K562 (cell line): ENCODE measurements at regions not wholly inside any gene's neighbourhood (a gene's known extent, or its start where the extent isn't known, plus 50 kb on each side); places are given as distances from the start of the nearest gene placed in this dataset.

Experiments used
- CTCF ChIP-seq, 3 experiments: IDR thresholded peaks in 2 of 3; conservative IDR thresholded peaks in 1 of 3; 2 replicates each; pipeline ENCODE4 v1.5.1; 2011 to 2012; ENCODE audit warnings: low read length in 3 of 3, mild to moderate bottlenecking in 3 of 3, control low read depth in 2 of 3, improper control_type of control experiment in 1 of 3, inconsistent platforms in 1 of 3, low read depth in 1 of 3, mixed read lengths in 1 of 3, moderate library complexity in 1 of 3; ENCODE audit not compliant: insufficient read depth in 2 of 3
- EZH2 ChIP-seq: IDR thresholded peaks from 2 replicates; pipeline ENCODE4 v1.6.1; 2012; ENCODE audit warnings: low read depth, mild to moderate bottlenecking, inconsistent platforms, low read length, borderline replicate concordance
- HMGN3 ChIP-seq: IDR thresholded peaks from 2 replicates; pipeline ENCODE4 v1.6.1; 2011; ENCODE audit warnings: borderline replicate concordance, low read depth, mild to moderate bottlenecking, mixed read lengths, low read length; ENCODE audit not compliant: insufficient read length; ENCODE audit errors: extremely low read depth
- MAX ChIP-seq: sonication (generic); formaldehyde crosslinking; IDR thresholded peaks from 2 replicates; pipeline ENCODE4 v1.9.0; 2022; ENCODE audit warnings: mild to moderate bottlenecking, missing genetic modification reagents
- POLR2AphosphoS5 ChIP-seq: IDR thresholded peaks from 2 replicates; pipeline ENCODE4 v1.6.1; 2011; ENCODE audit warnings: mild to moderate bottlenecking, low read depth, low read length, moderate library complexity; ENCODE audit not compliant: control insufficient read depth, insufficient read depth
- POU5F1 ChIP-seq: fragments of 150-350 bp; IDR thresholded peaks from 2 replicates; pipeline ENCODE4 v1.6.1; 2014; ENCODE audit warnings: borderline replicate concordance, low read length, low read depth, mild to moderate bottlenecking; ENCODE audit not compliant: partially characterized antibody
- SMC3 ChIP-seq: conservative IDR thresholded peaks from 2 replicates; pipeline ENCODE4 v1.6.1; 2011; ENCODE audit warnings: low read depth, low read length, improper control_type of control experiment; ENCODE audit not compliant: insufficient read depth
- ZBTB40 ChIP-seq, 2 experiments: fragments of 450-650 bp in 1 of 2; sonication (generic) in 1 of 2; formaldehyde crosslinking in 1 of 2; IDR thresholded peaks; 2 replicates each; pipeline versions ENCODE4 v1.7.1 to v1.9.0; 2016 to 2022; ENCODE audit warnings: inconsistent platforms in 1 of 2, mild to moderate bottlenecking in 1 of 2, missing genetic modification reagents in 1 of 2
- ZNF436 ChIP-seq: fragments of 250-450, 450-650 bp; sonication (Bioruptor Pico); formaldehyde crosslinking; IDR thresholded peaks from 2 replicates; pipeline ENCODE4 v1.7.0; 2020; ENCODE audit warnings: mild to moderate bottlenecking
- ZNF76 ChIP-seq: fragments of 250-450 bp; sonication (Bioruptor Pico); IDR thresholded peaks from 2 replicates; pipeline ENCODE4 v1.4.0; 2020; ENCODE audit warnings: mild to moderate bottlenecking, moderate library complexity, borderline replicate concordance
- TF ChIP-seq, protein P1 (sequence below), 2 experiments: fragments of 450-650 bp in 1 of 2; sonication (generic) in 1 of 2; formaldehyde crosslinking in 1 of 2; IDR thresholded peaks in 1 of 2; conservative IDR thresholded peaks in 1 of 2; 2 replicates each; pipeline versions ENCODE4 v1.6.1 to v1.8.1; 2016 to 2023; ENCODE audit warnings: mild to moderate bottlenecking in 2 of 2, moderate library complexity in 2 of 2, inconsistent platforms in 1 of 2, missing genetic modification reagents in 1 of 2
- TF ChIP-seq, protein P2 (sequence below): fragments of 250-450 bp; sonication (Bioruptor Pico); IDR thresholded peaks from 2 replicates; pipeline ENCODE4 v1.4.0; 2020; ENCODE audit warnings: mild to moderate bottlenecking

DNA sequence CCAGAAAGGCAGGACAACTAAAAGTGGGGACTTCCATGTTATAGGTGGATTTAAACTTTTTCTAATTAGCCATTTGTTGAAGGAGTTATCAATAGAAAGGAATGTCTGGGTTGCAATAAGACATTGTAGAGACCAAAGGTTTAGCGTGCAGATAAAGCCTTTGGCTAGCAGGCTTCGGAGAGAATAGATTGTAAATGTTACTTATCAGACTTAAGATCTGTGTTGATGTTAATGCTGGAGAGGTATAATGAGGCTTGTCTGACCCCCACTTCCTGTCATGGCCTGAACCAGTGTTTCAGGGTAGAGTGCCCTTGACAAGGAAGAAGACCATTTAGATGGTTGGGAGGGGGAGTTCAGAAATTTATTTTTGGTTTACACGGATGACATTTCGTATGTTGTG lies 67.1 kb upstream of the SPIN4 start:
- TF ChIP-seq POU5F1, result no peak
- no peak for TF ChIP-seq CTCF (IDR thresholded peaks at IDR 0.05 in 2 of 3, conservative IDR thresholded peaks at IDR 0.05 in 1 of 3; ENCODE audit: insufficient read depth in 2 of 3, low read depth in 1 of 3, low read length in 3 of 3)
- TF ChIP-seq, protein P1, sequence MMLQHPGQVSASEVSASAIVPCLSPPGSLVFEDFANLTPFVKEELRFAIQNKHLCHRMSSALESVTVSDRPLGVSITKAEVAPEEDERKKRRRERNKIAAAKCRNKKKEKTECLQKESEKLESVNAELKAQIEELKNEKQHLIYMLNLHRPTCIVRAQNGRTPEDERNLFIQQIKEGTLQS (IDR thresholded peaks at IDR 0.05), result no peak
- TF ChIP-seq, protein P1 (CRISPR knock-in tag; conservative IDR thresholded peaks at IDR 0.05), result no peak
- TF ChIP-seq ZNF436 (CRISPR knock-in tag), result no peak
- no peak for TF ChIP-seq MAX (CRISPR knock-in tag)
- no peak for TF ChIP-seq EZH2
- TF ChIP-seq ZNF76 (CRISPR knock-in tag), result no peak
- TF ChIP-seq HMGN3, result no peak
- TF ChIP-seq POLR2AphosphoS5, result no peak
- TF ChIP-seq SMC3, result no peak
- TF ChIP-seq ZBTB40 (IDR thresholded peaks at IDR 0.05), result no peak
- no peak for TF ChIP-seq ZBTB40 (CRISPR knock-in tag; IDR thresholded peaks at IDR 0.05)
- TF ChIP-seq, protein P2, sequence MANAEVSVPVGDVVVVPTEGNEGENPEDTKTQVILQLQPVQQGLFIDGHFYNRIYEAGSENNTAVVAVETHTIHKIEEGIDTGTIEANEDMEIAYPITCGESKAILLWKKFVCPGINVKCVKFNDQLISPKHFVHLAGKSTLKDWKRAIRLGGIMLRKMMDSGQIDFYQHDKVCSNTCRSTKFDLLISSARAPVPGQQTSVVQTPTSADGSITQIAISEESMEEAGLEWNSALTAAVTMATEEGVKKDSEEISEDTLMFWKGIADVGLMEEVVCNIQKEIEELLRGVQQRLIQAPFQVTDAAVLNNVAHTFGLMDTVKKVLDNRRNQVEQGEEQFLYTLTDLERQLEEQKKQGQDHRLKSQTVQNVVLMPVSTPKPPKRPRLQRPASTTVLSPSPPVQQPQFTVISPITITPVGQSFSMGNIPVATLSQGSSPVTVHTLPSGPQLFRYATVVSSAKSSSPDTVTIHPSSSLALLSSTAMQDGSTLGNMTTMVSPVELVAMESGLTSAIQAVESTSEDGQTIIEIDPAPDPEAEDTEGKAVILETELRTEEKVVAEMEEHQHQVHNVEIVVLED (CRISPR knock-in tag), result no peak
